Karpas-422 (cell line): ENCODE measurements at regions not wholly inside any gene's neighbourhood (a gene's known extent, or its start where the extent isn't known, plus 50 kb on each side); places are given as distances from the start of the nearest gene placed in this dataset.

ENCODE experiments used
- DNase-seq: peaks from one replicate; pipeline ENCODE4 v3.0.0-alpha.2; 2015
- H2AFZ ChIP-seq: fragments of 200-600 bp; sonication (generic); 2 replicates; pipeline ENCODE4 v1.6.1; 2014; ENCODE audit warnings: antibody characterized with exemption, low read length, mixed read lengths
- H3K27ac ChIP-seq: fragments of 200-600 bp; sonication (generic); 2 replicates; pipeline ENCODE4 v1.5.1; 2014; ENCODE audit warnings: mild to moderate bottlenecking, low read length, moderate library complexity
- H3K27me3 ChIP-seq: fragments of 200-600 bp; sonication (generic); 2 replicates; pipeline ENCODE4 v1.6.1; 2014; ENCODE audit warnings: low read length, mixed read lengths
- H3K36me3 ChIP-seq: fragments of 200-600 bp; sonication (generic); 2 replicates; pipeline ENCODE4 v1.6.1; 2014; ENCODE audit warnings: low read length, mixed read lengths; ENCODE audit not compliant: insufficient read depth
- H3K4me1 ChIP-seq: fragments of 200-600 bp; sonication (generic); 2 replicates; pipeline ENCODE4 v1.6.1; 2014; ENCODE audit warnings: mild to moderate bottlenecking, low read length, mixed read lengths
- H3K4me2 ChIP-seq: fragments of 200-600 bp; sonication (generic); 2 replicates; pipeline ENCODE4 v1.6.1; 2014; ENCODE audit warnings: low read length, low read depth, mild to moderate bottlenecking; ENCODE audit not compliant: poor library complexity, severe bottlenecking
- H3K4me3 ChIP-seq: fragments of 200-600 bp; sonication (generic); 2 replicates; pipeline ENCODE4 v1.5.1; 2014; ENCODE audit warnings: mild to moderate bottlenecking, antibody characterized with exemption, low read length, mixed read lengths
- H3K79me2 ChIP-seq: fragments of 200-600 bp; sonication (generic); 2 replicates; pipeline ENCODE4 v1.6.1; 2014; ENCODE audit warnings: mild to moderate bottlenecking, low read length, mixed read lengths
- H3K9ac ChIP-seq: fragments of 200-600 bp; sonication (generic); 2 replicates; pipeline ENCODE4 v1.6.0; 2014; ENCODE audit warnings: low read length
- H3K9me2 ChIP-seq: fragments of 200-600 bp; sonication (generic), shearing (Covaris generic); replicated peaks from 2 replicates; pipeline ENCODE4 v1.6.0; 2014; ENCODE audit warnings: mild to moderate bottlenecking, low read length, moderate library complexity; ENCODE audit not compliant: insufficient read depth
- H3K9me3 ChIP-seq: fragments of 300-700, 200-600 bp; sonication (generic); 2 replicates; pipeline ENCODE4 v1.6.1; 2014; ENCODE audit warnings: low read length, mixed read lengths
- H4K20me1 ChIP-seq: fragments of 200-600 bp; sonication (generic); 2 replicates; pipeline ENCODE4 v1.6.1; 2014; ENCODE audit warnings: mild to moderate bottlenecking, antibody characterized with exemption, low read length, low read depth; ENCODE audit not compliant: insufficient read depth

DNA sequence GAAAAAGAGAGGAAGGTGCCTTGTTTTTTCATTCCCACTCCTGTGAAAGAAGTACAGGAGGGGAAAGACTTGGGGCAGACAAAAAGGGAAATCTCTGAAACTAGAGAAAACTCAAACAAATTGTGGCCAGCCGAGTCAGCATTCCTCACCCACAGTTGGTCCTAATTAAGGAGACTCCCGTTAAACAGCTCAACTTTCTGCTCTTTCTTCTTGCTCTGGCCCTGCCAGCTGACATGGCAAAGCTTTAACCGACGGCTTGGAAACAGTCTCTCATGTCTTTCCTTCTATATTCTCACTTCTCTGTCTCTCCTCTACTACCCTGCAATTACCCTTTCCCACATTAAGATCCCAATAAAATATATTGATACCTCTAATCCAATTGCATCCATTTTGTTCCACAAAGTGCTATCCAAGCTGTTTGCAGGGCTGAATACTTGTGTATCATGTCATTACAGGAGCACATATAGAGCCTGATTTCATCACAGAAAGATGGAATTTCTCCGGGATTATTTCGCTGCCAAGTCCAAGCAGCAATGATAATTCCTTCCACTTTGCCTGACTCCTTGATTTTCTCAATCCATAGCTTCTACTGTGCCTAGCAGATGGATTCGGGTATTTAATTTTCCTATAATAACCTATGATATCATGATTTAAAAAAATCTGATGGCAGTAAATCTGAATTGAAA lies 65.4 kb upstream of the IPO9 start:
- Histone ChIP-seq H3K27me3 (no peaks in the 10 kb centered on the region), H2AFZ (no peak overlapping the region), H4K20me1 (no peaks in the 10 kb centered on the region), H3K4me3 (no peak overlapping the region), H3K4me1 (peaks cover 13% of the 10 kb centered on the region), H3K4me2 (no peak overlapping the region), H3K79me2 (no peaks in the 10 kb centered on the region), H3K27ac (no peak overlapping the region), H3K9me3 (no peaks in the 10 kb centered on the region), H3K9me2 (no peaks in the 10 kb centered on the region), H3K36me3 (no peaks in the 10 kb centered on the region), H3K9ac (no peak overlapping the region)
- no peak for DNase-seq

DNA sequence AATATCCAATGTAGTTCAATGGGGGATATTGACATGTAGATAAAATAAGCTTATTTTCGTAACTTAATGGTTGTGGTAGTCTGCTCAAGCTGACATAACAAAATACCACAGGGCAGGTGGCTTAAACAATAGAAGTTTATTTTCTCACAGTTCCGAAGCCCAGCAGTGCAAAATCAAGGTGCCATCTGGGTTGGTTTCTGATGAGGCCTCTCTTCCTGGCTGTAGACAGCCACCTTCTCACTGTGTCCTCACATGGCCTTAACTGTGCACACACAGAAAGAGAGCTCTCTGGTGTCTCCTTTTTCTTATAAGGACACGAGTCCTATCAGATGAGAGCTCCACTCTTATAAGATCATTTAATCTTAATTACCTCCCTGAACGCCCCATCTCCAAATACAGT lies 64.8 kb upstream of the IPO9 start:
- H3K27ac ChIP-seq = no peak overlapping the region
- H3K79me2 ChIP-seq = no peaks in the 10 kb centered on the region
- H4K20me1 ChIP-seq = no peaks in the 10 kb centered on the region
- no peak for DNase-seq
- peaks cover 7% of the 10 kb centered on the region for H3K4me1 ChIP-seq
- no peak overlapping the region for H3K4me3 ChIP-seq
- H3K4me2 ChIP-seq = no peak overlapping the region
- H3K9ac ChIP-seq = no peak overlapping the region
- no peak overlapping the region for H2AFZ ChIP-seq
- no peaks in the 10 kb centered on the region for H3K9me3 ChIP-seq
- H3K36me3 ChIP-seq = no peaks in the 10 kb centered on the region
- H3K27me3 ChIP-seq = no peaks in the 10 kb centered on the region
- H3K9me2 ChIP-seq = no peaks in the 10 kb centered on the region

DNA sequence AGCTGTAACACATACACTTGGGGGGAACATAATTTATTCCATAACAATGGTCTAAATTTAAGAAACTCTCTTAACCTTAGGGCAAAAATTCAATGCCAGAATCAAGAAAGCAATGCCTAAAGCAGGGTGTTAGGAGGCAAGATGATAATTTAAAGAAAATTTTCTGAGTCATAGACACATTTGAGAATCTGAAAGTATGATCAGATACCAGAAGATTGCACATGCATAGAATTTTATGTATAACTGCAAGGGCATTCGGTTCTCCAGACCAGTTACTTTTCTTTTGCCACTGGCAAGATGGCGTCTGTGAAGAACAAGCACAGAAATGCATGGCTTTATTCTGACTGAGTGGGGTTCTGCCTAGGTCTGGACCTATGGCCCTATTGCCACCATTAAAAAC lies 64.4 kb upstream of the IPO9 start:
- H3K79me2 ChIP-seq = no peaks in the 10 kb centered on the region
- no peak overlapping the region for H3K4me2 ChIP-seq
- H4K20me1 ChIP-seq = no peaks in the 10 kb centered on the region
- H3K27ac ChIP-seq = no peak overlapping the region
- no peaks in the 10 kb centered on the region for H3K36me3 ChIP-seq
- no peak overlapping the region for H3K9ac ChIP-seq
- no peak overlapping the region for H3K4me3 ChIP-seq
- H3K4me1 ChIP-seq = peaks cover 3% of the 10 kb centered on the region
- DNase-seq = no peak
- H3K27me3 ChIP-seq = no peaks in the 10 kb centered on the region
- H3K9me3 ChIP-seq = no peaks in the 10 kb centered on the region
- no peaks in the 10 kb centered on the region for H3K9me2 ChIP-seq
- H2AFZ ChIP-seq = no peak overlapping the region

DNA sequence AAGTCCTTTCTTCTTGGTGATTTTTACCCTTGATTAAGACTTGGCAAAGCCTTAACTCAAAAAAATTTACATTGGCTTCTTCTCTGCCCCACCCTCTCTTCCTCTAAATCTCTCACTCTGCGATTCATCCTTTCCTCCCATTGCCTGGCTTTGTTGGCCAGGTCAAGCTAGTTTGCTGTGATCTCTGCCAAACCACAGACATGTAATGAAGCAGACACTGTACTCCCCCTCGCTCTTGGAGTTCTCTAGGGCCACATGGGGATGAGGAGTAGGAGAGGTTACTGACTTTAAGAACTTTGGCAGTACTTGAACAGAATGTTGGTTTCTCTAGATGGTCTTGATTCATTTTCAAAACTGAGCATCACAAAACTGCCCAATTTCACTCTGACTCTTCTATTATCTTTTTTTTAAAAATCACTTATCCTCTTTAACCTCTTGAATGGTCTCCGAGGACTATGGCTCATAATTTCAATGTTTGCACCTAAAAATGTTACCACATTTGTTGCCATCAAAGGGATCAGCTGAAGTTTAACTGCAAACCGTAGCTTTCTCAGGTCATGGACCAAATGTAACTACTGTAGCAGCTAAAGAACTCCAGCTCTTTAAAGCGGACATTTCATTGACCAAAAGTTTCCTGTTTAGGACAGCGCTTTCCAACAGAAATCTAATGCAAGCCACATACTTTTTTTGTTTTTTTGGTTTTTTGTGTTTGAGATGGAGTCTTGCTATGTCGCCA lies 62.7 kb upstream of the IPO9 start:
- H3K4me2 ChIP-seq = no peak overlapping the region
- no peak overlapping the region for H2AFZ ChIP-seq
- no peak overlapping the region for H3K9ac ChIP-seq
- no peak for DNase-seq
- H3K4me3 ChIP-seq = no peak overlapping the region
- no peaks in the 10 kb centered on the region for H3K4me1 ChIP-seq
- H3K9me2 ChIP-seq = no peaks in the 10 kb centered on the region
- no peaks in the 10 kb centered on the region for H4K20me1 ChIP-seq
- no peaks in the 10 kb centered on the region for H3K36me3 ChIP-seq
- no peak overlapping the region for H3K27ac ChIP-seq
- H3K79me2 ChIP-seq = no peaks in the 10 kb centered on the region
- no peaks in the 10 kb centered on the region for H3K9me3 ChIP-seq
- H3K27me3 ChIP-seq = no peaks in the 10 kb centered on the region

DNA sequence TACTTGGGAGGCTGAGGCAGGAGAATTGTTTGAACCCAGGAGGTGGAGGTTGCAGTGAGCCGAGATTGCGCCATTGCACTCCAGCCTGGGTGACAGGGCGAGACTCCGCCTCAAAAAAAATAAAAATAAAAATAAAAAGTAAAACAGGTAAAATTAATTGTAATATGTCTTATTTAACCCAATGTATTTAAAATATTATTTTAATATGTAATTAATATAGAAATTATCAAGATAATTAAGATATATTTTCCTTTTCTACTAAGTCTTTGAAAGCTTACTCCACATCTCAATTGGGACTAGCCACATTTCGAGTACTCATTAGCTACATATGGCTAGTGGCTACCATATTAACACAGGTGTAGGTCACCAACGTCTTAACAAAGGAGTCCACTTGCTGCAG lies 61.6 kb upstream of the IPO9 start:
- Histone ChIP-seq H3K9me2 (no peaks in the 10 kb centered on the region), H3K27ac (no peak overlapping the region), H3K4me2 (no peak overlapping the region), H3K4me1 (no peaks in the 10 kb centered on the region), H2AFZ (no peak overlapping the region), H3K9ac (no peak overlapping the region), H3K4me3 (no peak overlapping the region), H3K9me3 (no peaks in the 10 kb centered on the region), H3K27me3 (0 out of 2 replicates have a peak, but pooled peaks cover 2% of the 10 kb centered on the region), H3K36me3 (no peaks in the 10 kb centered on the region), H4K20me1 (no peaks in the 10 kb centered on the region), H3K79me2 (no peaks in the 10 kb centered on the region)
- no peak for DNase-seq

DNA sequence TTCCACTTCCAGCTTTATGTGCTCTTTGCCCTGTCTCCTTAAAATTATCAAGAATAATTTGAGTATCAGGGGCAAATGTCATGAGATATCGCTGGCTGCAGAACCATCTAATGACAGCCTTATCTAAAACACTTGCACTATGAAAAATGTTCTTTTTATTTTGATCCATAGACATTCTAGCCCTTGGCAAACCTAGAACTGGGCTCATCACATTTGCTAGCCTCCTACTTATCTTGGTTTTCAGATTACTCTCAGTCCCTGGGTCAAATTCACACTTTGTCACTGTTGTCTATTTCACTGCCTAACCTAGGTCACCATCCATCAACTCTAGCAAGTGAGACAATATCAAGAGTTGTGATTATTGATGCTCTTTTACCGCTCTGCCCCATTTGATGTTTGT lies 59.9 kb upstream of the IPO9 start:
- no peaks in the 10 kb centered on the region for H3K9me3 ChIP-seq
- H3K27me3 ChIP-seq = 0 out of 2 replicates have a peak, but pooled peaks cover 3% of the 10 kb centered on the region
- no peak overlapping the region for H2AFZ ChIP-seq
- H3K4me3 ChIP-seq = no peak overlapping the region
- H3K36me3 ChIP-seq = no peaks in the 10 kb centered on the region
- no peaks in the 10 kb centered on the region for H3K4me1 ChIP-seq
- DNase-seq = no peak
- H3K27ac ChIP-seq = no peak overlapping the region
- H3K9me2 ChIP-seq = no peaks in the 10 kb centered on the region
- no peaks in the 10 kb centered on the region for H4K20me1 ChIP-seq
- no peaks in the 10 kb centered on the region for H3K79me2 ChIP-seq
- H3K4me2 ChIP-seq = no peak overlapping the region
- H3K9ac ChIP-seq = no peak overlapping the region

DNA sequence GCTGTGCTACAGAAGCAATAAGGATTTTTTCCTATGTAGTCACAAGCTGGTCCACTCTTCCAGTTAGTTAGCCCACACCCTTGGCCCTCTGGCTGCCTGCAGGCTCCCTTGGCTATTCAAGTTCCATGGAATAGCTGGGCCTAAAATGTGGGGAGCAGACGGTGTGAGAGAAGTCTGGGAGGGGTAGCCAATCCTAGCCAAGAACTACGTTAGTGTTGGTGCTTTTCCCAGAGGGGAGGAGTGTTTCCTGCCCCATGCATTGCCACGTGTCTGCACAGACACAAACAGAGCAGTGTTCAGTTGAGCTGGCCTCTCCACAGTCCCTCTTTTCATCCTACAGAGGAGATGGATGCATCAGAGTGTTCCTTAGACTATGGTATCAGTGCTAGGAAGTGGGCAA lies 59.0 kb upstream of the IPO9 start:
- no peak overlapping the region for H3K4me2 ChIP-seq
- H3K4me3 ChIP-seq = no peak overlapping the region
- DNase-seq = no peak
- no peaks in the 10 kb centered on the region for H3K36me3 ChIP-seq
- no peaks in the 10 kb centered on the region for H3K9me3 ChIP-seq
- no peak overlapping the region for H3K9ac ChIP-seq
- no peak overlapping the region for H2AFZ ChIP-seq
- H3K9me2 ChIP-seq = no peaks in the 10 kb centered on the region
- 0 out of 2 replicates have a peak, but pooled peaks cover 3% of the 10 kb centered on the region for H3K27me3 ChIP-seq
- no peak overlapping the region for H3K27ac ChIP-seq
- no peaks in the 10 kb centered on the region for H3K79me2 ChIP-seq
- H4K20me1 ChIP-seq = no peaks in the 10 kb centered on the region
- no peaks in the 10 kb centered on the region for H3K4me1 ChIP-seq

DNA sequence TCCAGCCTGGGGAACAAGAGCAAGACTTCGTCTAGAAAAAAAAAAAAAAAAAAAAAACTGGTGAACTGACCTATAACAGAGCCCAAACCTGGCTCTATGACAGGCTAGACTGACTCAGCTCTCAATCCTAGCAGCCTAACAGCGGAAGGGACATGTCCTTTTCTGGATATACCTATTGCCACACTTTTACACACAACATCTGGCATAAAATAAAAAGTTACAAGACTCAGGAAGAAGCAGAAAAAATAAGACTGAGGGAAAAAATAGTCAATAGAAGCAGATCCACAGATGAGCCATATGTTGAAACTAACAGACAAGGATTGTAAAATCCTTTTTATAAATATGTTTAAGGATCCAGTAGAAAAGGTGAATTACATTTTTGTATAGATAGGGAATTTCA lies 57.5 kb upstream of the IPO9 start:
- no peak overlapping the region for H3K9ac ChIP-seq
- no peak overlapping the region for H3K27ac ChIP-seq
- H4K20me1 ChIP-seq = no peaks in the 10 kb centered on the region
- H3K4me2 ChIP-seq = no peak overlapping the region
- no peaks in the 10 kb centered on the region for H3K9me3 ChIP-seq
- 0 out of 2 replicates have a peak, but pooled peaks cover 3% of the 10 kb centered on the region for H3K27me3 ChIP-seq
- H3K4me1 ChIP-seq = no peaks in the 10 kb centered on the region
- H3K79me2 ChIP-seq = no peaks in the 10 kb centered on the region
- no peak for DNase-seq
- no peaks in the 10 kb centered on the region for H3K9me2 ChIP-seq
- no peak overlapping the region for H3K4me3 ChIP-seq
- H3K36me3 ChIP-seq = no peaks in the 10 kb centered on the region
- no peak overlapping the region for H2AFZ ChIP-seq
